Mammary epithelial cell (primary cell): ENCODE measurements at regions not wholly inside any gene's neighbourhood (a gene's known extent, or its start where the extent isn't known, plus 50 kb on each side); places are given as distances from the start of the nearest gene placed in this dataset.

Experiments used
- CTCF ChIP-seq, 2 donors: IDR thresholded peaks in 1 of 2; conservative IDR thresholded peaks in 1 of 2; 2 replicates each; pipeline ENCODE4 v1.5.1; 2011 to 2012; ENCODE audit warnings: inconsistent platforms in 2 of 2, low read length in 2 of 2, mild to moderate bottlenecking in 2 of 2, control low read depth in 1 of 2, low read depth in 1 of 2; ENCODE audit not compliant: insufficient read depth in 1 of 2; ENCODE audit errors: extremely low read depth in 1 of 2
- EZH2 ChIP-seq: IDR thresholded peaks from 2 replicates; pipeline ENCODE4 v1.6.1; 2012; ENCODE audit warnings: low read length, inconsistent platforms, borderline replicate concordance

- TF ChIP-seq EZH2 (no peak), CTCF (conservative IDR thresholded peaks at IDR 0.05 in 1 of 2, IDR thresholded peaks at IDR 0.05 in 1 of 2; ENCODE audit: extremely low read depth in 1 of 2, insufficient read depth in 1 of 2, low read depth in 1 of 2, low read length in 2 of 2) (no peak)
Observed at GRCh38 chr2:94759211-94759610, 112.0 kb upstream of the TEKT4 start.
